ENCODE measurements at regions not wholly inside any gene's neighbourhood (a gene's known extent, or its start where the extent isn't known, plus 50 kb on each side); places are given as distances from the start of the nearest gene placed in this dataset.

- no peak for DNase-seq
These were observed 68.3 kb upstream of the EDN1 start for GRCh38 chr6:12221856-12222255.

GRCh38 chr6:12222405-12223366, 67.5 kb upstream of the EDN1 start:
- no peak for DNase-seq

GRCh38 chr6:12223383-12223782, 66.8 kb upstream of the EDN1 start:
- DNase-seq: no peak

GRCh38 chr6:12224251-12224650, 65.9 kb upstream of the EDN1 start:
- DNase-seq: no peak

- no peak for DNase-seq
These were observed 61.6 kb upstream of the EDN1 start for GRCh38 chr6:12228447-12229146.

GRCh38 chr6:12229332-12229731, 60.8 kb upstream of the EDN1 start:
- no peak for DNase-seq

GRCh38 chr6:12230523-12230922, 59.6 kb upstream of the EDN1 start:
- DNase-seq: no peak

- DNase-seq: no peak
These were observed 57.8 kb upstream of the EDN1 start for GRCh38 chr6:12232339-12232738.

GRCh38 chr6:12232821-12233220, 57.3 kb upstream of the EDN1 start:
- DNase-seq: no peak

- DNase-seq: peak; percentile 56 to 74
These were observed 56.2 kb upstream of the EDN1 start for GRCh38 chr6:12233693-12234571.

GRCh38 chr6:12235341-12235740, 54.8 kb upstream of the EDN1 start:
- DNase-seq: no peak

GRCh38 chr6:12238219-12238618, 51.9 kb upstream of the EDN1 start:
- DNase-seq: no peak

Measured in NCI-H2081 (cell line).